HG03025 (cell line): ENCODE measurements at regions not wholly inside any gene's neighbourhood (a gene's known extent, or its start where the extent isn't known, plus 50 kb on each side); places are given as distances from the start of the nearest gene placed in this dataset.

Experiments
- ATAC-seq: cut with Tn5 transposase; IDR thresholded peaks from one replicate; pipeline ENCODE4 v1.9.1; 2021; ENCODE audit warnings: mild to moderate bottlenecking, moderate library complexity; ENCODE audit not compliant: unreplicated experiment, low FRiP score

DNA sequence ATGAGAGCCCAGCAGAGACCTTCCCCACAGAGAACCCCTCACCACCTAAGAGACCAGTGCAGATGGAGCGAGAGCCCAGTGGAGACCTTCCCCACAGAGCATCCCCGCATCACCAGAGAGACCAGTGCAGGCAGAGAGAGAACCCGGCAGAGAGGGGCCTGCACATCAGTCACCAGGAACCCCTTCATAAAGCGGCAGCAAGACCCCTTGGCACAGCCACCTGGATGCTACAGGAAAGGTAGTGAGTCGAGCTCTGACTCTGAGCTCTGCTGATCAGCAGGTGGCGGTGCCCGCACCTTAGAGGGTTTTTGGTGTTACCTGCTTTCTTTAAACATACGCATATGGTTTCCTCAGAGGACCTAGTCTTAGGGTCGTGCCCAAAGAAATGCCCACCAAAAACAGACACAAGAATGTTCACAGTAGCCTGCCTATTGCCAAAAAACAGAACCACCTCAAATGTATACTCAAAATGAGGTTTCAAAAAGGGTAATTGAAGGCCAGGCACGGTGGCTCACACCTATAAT lies 678.7 kb downstream of the BRD1 start:
- no peak for ATAC-seq

DNA sequence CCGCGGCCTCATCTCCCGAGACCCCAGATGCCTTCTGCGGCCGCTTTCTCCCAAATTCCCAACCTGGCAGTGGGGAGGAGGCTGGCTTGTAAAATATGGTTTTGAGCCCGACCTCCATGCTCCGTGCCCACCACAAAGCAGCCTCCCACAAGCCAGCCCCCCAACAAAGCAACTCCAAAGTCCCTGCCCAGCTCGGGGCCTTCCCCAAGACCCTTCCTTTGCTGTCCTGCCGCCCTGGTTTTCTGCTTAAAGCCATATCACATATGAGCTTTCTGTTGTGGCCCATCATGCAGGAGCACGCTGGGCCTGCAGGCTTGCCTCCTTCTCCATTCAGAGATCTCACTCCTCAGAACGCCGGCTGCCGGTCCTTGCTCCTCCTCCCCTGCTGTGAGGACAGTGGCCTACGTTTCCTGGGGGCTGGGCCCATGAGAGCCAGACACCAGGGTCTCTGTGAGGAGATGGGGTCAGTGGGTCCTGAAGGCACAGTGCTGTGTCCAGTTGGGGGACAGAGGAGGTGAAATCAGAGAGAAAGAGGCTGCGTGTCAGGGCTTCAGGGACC lies 680.0 kb downstream of the BRD1 start:
- ATAC-seq, result no peak

DNA sequence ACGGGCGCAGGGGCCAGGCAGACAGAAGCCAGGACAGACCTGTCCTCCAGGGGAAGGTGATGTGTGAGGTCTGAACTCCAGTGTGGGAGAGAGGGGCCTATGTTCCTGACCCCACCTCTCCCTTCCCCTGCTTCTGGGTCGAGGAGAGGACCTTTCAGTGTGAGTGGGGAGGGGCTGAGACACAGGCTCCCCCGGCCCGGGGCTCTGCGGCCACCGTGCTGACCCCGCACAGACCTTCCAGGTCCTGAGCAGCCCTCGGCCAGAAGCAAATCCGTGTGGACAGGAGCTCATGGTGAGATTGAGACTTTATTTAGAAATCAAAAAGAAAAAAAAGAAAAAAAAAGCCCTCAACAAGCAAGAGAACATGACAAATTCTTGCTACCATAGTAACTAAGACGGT lies 680.5 kb downstream of the BRD1 start:
- no peak for ATAC-seq

DNA sequence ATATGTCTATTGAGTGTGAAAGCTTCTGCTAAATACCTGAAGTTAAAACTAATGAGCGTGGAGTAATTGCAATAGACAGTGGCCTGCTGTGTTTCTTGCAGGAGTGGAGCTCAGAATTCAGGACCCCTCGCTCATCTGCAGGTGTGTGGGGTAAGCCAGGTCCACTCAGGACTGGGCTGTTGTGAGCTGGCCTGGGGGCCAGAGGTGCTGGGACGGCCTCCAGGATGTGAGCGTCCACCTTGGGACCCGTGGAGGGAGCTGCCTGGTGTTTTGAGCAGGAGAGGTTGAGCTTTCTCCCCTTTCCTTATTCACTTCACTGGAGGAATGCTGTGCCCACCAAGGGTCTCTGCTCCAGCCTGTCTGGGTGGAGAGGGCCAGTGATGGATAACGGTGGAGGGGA lies 681.2 kb downstream of the BRD1 start:
- no peak for ATAC-seq

DNA sequence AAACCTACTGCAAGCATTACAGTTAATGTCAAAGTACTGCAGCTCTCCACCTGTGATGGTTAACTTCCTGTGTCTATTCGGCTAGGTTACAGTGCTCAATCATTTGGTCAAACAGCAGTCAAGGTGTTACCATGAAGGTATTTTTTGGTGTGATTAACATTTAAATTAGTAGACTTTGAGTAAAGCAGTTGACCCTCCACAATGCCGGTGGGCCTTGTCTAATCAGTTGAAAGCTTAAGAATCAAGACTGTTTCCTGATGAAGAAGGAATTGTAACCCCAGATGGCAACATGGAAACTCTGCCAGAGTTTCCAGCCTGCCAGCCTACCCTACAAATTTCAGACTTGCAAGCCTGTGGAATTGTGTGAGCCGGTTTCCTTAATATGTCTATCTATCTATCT lies 683.9 kb downstream of the BRD1 start:
- no peak for ATAC-seq

DNA sequence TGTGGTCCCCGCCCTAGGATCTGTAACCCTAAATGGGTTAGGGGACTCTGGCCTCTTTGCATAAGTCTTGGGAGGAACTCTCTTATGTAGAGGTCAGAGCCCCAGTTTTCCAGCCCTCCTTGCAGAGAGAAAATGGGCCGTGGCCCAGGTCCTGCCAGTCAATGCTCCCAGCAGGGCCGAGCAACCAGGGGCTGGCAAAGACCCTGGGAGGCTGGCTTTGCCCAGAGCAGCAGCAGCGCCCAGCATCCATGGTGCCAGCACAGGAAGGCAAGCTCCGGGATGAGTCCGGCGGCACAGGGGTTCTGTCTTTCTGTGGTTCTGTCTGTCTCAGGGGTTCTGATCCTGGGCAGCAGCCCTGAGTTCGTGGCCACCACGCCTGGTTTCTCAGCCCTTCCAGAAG lies 684.8 kb downstream of the BRD1 start:
- no peak for ATAC-seq

DNA sequence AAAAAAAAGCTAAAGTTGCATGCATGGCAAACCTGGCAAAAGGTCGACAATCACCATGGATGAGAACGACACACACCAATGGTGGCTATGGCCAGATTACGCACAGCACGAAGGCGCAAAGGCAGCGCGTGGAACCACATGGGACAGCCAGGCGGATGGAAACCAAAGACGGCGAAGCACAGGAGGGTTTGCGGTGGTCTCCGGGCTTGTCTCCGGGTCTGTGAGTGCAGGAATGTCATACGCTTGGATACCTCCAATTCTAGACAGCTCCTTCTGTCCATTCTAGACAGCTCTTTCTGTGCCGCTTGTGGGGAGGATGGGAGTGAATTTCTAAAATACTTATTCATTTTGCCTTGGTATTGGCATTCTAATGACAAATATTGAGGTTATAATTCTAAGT lies 685.4 kb downstream of the BRD1 start:
- no peak for ATAC-seq

DNA sequence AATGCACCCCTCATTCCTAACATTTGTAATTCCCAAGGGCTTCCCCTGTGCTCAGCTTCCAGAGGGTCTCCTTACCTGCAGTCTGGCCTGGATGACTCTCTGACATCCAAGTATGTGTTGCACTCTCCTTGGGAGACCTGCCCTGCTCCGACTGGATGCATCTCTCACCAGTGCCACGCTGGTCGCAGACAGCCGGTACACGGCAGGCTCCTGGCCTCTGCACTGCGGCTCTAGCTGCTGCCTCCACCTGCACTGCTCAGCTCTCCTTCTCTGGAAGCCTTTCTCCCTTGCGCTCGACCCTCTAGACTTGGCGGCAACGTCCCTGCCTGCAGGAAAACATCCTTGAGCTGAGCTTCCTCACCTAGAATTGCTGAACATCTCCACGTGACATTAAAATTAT lies 685.9 kb downstream of the BRD1 start:
- no peak for ATAC-seq

DNA sequence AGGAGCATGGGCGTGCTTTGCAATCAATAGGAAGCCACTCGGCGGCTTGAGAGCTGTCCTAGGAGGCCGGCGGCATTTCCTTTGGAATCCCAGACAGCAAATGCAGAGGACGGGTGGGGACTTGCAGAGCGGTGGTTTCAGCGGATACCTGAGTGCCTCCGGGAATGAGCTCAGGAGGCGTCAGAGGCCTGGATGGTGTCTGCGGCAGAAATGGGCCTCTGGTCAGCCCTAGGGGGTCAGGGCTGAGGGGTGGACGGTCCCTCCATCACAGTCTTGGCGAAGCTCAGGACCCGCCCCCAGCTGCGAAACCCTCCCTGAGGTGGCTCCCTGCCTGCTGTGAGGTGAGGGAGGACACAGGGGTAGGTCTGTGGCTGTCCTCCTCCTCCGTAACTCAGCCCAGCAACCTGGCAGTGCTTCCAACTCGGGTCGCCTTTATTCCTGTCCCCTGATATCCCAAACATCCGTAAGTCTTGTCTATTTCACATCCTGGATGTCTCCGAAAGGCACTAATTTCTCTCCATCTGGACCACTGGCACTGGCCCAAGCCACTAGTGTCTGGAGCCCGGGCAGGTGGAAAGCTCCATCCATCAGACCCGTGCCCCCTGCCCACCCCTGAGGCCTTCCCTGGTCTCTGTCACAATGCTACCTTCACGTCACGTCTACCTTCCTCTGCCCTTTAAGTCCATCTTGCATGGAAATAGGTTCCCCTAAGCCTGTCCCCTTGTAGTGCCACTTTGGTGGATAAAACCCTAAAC lies 686.6 kb downstream of the BRD1 start:
- ATAC-seq, result no peak

DNA sequence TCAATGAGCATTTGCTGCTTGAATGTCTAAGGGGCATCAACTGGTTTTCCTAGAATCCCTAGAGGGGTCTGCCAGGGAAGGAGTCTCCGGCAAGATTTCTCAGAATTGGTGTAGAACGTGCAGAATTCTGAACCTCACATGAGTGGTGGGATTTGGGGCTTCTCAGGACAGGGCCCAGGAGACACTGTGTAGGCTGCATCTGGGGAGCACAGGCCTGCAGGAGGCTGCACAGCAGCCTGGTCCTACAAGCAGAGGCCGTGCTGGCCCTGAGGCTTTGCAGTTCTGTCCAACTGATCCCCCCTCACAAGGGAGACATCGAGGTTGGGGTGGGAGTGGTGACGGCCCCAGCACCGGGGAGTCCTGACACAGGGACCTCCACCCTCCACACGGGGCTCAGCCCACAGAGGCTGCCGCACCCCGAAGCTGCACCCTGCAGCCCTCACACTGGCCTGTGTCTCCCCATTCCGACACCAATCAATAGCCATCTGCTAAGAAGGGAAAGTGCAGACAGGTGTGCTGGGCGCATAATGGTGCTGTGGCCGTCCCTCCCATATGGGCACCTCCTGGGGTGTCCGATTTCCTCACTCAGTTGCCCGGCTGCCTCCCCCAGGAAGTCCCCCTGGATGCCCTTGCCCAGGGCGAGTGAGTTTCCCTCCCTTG lies 688.1 kb downstream of the BRD1 start:
- ATAC-seq, result no peak

DNA sequence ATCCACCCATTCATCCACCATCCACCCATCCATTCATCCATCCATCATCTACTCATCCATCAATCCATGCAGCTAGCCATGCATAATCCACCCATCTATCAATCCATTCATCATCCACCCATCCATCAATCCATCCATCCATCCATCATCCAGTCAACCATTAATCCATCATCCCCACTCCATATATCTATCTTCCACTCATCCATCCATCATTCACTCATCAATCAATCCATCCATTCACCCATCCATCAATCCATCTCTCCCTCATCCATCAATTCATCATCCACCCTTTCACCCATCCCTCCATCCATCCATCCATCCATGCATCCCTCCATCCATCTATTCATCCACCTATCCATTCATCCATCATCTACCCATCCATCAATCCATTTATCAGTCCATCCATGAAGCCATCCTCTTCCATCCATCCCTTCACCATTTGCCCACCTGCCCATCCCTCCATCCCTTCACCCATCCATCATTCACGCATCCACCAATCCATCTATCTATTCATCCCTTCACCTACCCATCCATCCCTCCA lies 689.4 kb downstream of the BRD1 start:
- ATAC-seq, result no peak

DNA sequence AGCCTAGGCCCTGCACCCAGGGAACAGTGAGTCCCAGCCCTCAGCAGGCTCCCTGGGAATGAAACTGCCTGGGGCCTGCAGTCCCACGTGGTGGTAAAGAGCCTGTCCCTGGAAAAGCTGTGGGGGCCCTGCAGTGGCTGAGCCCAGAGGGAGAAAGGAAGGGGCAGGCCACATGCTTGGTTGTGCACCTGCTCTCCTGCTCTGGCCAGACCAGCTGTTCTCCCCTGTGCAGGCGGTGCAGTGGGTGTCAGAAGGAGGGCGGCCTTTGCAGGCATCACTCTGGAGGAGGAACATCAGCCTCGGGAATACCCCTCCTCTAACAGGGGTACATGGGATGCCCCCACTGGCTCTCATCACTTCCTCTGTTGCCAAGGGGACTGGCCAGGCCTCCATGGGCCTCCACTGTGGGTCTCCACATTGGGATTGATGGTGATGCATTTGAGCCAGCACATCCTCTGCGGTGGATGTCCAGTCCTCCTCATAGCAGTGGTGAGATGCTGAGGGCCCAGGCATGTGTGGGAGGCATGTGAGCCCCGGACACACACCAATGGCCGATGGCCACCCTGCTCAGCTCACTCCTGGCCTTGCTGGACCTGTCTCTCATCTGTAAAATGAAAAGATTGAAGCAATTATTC lies 690.4 kb downstream of the BRD1 start:
- no peak for ATAC-seq

DNA sequence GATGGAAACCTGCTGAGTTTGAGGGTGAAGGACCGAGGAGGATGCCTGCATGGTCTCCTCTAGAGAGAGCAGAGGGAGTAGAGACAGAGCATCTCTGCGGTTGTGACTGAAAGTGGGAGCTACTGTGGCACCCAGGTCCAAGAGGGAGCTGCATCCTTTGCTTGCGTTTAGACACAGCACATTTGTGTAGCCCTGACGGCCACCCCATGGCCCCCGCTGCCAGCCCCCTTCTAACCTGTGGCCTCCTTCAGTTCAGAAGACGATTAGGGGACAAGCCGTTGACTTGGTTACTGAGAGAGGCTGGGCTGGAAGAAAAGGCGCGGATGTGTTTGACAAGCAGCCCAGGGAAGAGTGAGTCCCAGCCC lies 690.9 kb downstream of the BRD1 start:
- no peak for ATAC-seq

DNA sequence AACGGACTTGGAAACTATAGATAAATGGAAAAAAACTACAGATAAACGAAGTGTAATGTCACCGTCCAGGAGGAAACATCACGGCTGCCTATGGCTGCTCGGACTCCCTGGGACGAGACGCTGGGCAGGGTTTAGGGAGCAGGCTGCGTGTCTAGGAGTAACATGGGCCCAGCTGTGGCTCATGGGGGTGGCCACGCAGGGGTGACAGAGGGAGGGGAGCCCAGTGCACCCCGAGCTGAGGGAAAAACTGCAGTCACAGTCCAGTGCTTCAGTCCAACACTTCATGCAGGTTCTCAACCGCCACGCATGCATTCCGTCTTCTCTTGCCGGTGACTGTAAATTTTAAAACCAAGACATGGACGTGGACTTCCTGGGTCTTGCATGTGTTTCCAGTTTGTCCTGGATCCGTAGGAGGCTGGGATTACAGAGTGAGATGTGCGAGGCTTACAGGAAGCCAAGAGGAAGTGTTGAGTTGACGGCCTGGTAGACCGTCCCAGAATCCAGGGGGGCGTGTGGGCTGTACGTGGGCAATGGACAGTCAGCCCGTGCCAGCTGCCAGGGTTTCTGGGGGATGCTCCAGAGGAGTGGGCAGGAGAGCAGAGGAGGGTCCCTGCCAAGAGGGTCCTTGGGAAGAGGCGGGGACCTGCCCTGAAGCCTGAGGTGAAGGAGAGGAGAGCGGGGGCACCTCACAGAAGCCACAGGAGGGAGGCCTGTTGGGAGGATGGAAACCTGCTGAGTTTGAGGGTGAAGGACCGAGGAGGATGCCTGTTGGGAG lies 691.4 kb downstream of the BRD1 start:
- ATAC-seq, result no peak

DNA sequence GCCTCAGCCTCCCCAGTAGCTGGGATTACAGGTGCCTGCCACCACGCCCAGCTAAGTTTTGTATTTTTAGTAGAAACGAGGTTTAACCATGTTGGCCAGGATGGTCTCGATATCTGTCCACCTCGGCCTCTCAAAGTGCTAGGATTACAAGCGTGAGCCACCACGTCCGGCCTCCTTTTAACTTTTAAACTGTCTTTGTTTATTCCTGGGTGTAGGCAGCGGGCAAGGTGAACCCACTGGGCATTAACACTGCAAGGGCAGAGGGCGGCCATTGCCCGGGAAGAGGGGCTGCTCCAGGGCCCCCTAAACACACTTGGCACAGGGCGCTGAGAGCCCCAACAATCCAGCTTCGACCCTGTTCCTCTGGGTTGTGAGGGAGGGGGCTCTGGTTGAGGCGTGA lies 693.6 kb downstream of the BRD1 start:
- no peak for ATAC-seq

DNA sequence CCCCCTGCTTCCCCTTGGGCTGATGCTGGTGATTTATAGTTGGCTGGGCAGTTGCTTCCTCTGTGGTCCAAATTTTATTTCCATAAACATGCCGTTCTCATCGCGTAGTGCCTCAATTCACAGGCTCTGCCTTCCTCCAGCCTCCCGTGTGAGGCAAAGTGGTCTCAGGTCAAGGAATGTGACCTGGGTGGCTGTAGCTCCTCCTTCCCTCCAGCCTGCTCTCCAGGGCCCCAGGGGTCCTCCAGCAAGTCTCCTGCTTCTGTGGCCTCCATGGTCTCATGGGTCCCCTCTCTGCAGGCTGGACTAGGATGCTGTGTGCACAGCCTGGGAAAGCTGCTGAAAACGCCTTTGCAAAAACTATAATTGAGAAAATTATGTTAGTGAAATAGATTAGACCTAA lies 694.1 kb downstream of the BRD1 start:
- no peak for ATAC-seq

DNA sequence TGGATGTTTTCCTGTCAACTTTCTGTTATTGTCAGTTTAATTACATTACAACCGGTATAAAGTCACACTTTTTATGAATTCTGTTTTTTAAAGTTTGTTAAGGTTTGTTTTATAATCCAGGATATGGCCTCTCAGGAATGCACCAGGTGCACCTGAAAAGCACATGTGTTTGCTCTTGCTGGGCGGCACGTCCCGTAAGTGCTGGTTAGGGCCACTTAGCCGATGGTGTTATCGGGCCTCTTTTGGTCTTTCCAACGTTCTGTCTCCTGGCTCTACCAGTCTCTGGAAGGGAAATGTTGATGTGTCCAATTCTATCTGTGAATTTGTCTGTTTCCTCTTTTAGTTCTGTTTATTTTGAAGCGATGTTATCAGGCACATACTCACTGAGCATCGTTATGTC lies 695.7 kb downstream of the BRD1 start:
- no peak for ATAC-seq

DNA sequence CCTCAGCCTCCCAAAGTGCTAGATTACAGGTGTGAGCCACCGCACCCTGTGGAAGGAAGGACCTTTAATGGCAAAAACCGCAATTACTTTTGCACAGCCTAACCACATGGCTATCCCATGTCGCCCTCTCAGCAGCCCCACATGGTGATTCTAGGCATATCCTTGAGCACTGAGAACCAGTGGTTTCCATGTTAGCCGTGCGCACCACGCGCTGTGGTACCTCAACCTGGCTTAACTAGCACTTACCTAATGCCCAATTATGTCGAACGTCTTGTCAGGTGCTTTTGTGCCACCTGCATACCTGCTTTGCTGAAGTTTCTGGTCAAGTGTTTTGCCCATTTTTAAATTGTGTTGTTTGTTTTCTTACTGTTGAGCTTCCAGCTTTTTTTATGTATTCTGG lies 697.9 kb downstream of the BRD1 start:
- ATAC-seq, result no peak

DNA sequence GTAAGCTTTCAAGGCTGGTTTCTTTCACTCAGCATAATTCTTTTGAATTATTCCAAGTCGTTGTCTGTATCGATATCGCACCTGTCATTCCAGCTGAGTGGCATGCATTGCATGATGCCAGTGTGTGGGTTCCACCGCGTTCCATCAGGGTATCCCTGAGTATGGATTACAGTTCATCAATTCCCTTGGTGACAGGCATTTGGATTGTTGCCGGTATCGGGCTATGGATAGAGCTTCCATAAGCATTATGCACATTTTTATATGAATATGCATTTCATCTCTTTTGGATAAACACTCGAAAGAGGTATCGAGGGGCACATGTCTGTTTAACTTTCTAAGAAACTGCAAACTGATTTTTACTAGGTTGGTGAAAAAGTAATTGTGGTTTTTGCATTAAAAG lies 698.8 kb downstream of the BRD1 start:
- no peak for ATAC-seq

DNA sequence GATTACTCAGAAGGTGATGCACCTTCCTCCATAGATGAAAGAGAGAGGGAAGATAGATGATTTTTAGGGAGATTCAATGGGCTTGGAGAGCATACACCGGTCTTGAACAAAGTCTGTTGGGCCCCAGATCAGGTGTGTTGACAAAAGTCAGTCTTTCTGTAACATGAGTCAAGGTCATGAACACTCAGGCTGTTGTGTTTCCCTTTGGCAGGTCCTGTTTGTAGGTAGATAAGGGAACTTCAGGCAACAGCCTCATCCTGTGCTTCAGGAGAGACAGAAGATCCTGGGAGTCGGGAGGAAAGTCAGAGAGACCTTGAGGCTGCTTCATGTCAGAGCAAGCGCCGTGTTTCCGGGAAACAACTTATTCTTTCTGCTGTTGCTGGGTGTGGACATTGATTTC lies 703.1 kb downstream of the BRD1 start:
- no peak for ATAC-seq
